Thymus (tissue), 11 donors: ENCODE measurements at regions not wholly inside any gene's neighbourhood (a gene's known extent, or its start where the extent isn't known, plus 50 kb on each side); places are given as distances from the start of the nearest gene placed in this dataset.

ENCODE experiments used
- DNase-seq, 9 donors: peaks; one replicate each; pipeline ENCODE4 v3.0.0-alpha.2; 2013; ENCODE audit warnings: low spot score in 9 of 9, low read depth in 6 of 9, missing footprints in 1 of 9
- H3K27ac ChIP-seq, 2 donors: one replicate each; pipeline ENCODE4 v1.5.1; 2013; ENCODE audit warnings: control low read depth in 1 of 2, low read depth in 1 of 2, low read length in 1 of 2, mild to moderate bottlenecking in 1 of 2, moderate library complexity in 1 of 2
- H3K27me3 ChIP-seq, 2 donors: one replicate each; pipeline ENCODE4 v1.5.1; 2013; ENCODE audit warnings: low read length in 1 of 2; ENCODE audit not compliant: control insufficient read depth in 2 of 2, insufficient read depth in 1 of 2
- H3K36me3 ChIP-seq, 2 donors: one replicate each; pipeline ENCODE4 v1.5.1; 2013; ENCODE audit warnings: low read length in 1 of 2, mild to moderate bottlenecking in 1 of 2, moderate library complexity in 1 of 2; ENCODE audit not compliant: control insufficient read depth in 2 of 2, insufficient read depth in 2 of 2
- H3K4me1 ChIP-seq, 2 donors: one replicate each; pipeline ENCODE4 v1.5.1; 2013; ENCODE audit warnings: low read length in 2 of 2; ENCODE audit not compliant: control insufficient read depth in 2 of 2, insufficient read depth in 2 of 2
- H3K4me3 ChIP-seq, 2 donors: one replicate each; pipeline ENCODE4 v1.5.1; 2013; ENCODE audit warnings: low read length in 2 of 2, control low read depth in 1 of 2, mild to moderate bottlenecking in 1 of 2
- H3K9me3 ChIP-seq, 2 donors: one replicate each; pipeline ENCODE4 v1.5.1; 2013; ENCODE audit warnings: low read length in 1 of 2, mild to moderate bottlenecking in 1 of 2; ENCODE audit not compliant: control insufficient read depth in 2 of 2, insufficient read depth in 1 of 2
- WGBS: extraction: QIAGEN DNeasy Blood & Tissue Kit; methylation state at CpG from one replicate; pipeline ENCODE4 v1.1.7; 2013; 5-methylcytosine and 5-hydroxymethylcytosine counted together
- donor health status: healthy.

DNA sequence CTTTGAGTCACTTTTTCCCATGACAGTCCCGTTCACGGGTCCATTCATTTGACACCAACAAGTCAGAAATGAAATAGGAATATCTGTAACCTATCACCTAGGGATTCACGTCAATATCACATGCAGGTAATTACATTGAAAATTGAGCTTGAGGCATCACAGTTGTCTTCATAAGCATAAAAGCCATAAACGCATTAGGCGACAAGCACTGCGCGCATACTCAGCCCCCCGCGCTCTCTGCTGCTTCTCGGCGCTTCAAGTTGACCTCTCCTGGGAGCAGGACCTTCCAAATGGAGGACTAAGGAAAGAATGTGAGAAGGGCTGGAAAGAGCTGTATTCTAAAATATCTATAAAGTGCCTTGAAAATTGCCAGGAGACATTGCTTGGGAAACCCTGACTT is 130.5 kb upstream of the TNS3 start:
- Histone ChIP-seq H3K9me3 (no peaks in the 10 kb centered on the region), H3K4me3 (no peak overlapping the region), H3K36me3 (no peaks in the 10 kb centered on the region), H3K27ac (no peak overlapping the region), H3K27me3 (no peaks in the 10 kb centered on the region), H3K4me1 (peaks cover 0 to 3% of the 10 kb centered on the region in 2 donors)
- 97% methylated on average over 11 of the region's 11 CpGs for WGBS
- no peak for DNase-seq

DNA sequence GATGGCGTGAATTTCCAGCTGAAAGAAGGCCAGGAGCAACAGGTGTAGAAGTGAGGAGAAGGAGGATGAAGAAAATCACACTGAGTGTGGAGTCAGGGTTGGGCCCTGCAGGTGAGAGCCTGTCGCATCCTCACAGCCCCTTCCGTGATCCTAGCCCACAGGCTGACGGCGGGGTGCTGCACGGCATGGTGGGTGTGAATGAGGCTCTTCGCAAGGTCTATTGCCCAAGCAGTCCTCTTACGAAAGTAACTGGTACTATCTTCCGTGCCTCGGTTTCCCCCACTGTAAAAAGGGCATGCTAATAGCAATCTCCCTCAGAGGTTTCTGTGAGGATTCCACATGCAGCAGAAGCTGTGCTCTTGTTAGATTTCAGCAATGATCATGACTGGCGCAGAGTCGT is 129.9 kb upstream of the TNS3 start:
- Histone ChIP-seq H3K27me3 (no peaks in the 10 kb centered on the region), H3K27ac (no peak overlapping the region), H3K4me1 (peaks cover 0 to 3% of the 10 kb centered on the region in 2 donors), H3K4me3 (no peak overlapping the region), H3K36me3 (no peaks in the 10 kb centered on the region), H3K9me3 (no peaks in the 10 kb centered on the region)
- WGBS: 96% methylated on average over 12 of the region's 12 CpGs
- DNase-seq: no peak

DNA sequence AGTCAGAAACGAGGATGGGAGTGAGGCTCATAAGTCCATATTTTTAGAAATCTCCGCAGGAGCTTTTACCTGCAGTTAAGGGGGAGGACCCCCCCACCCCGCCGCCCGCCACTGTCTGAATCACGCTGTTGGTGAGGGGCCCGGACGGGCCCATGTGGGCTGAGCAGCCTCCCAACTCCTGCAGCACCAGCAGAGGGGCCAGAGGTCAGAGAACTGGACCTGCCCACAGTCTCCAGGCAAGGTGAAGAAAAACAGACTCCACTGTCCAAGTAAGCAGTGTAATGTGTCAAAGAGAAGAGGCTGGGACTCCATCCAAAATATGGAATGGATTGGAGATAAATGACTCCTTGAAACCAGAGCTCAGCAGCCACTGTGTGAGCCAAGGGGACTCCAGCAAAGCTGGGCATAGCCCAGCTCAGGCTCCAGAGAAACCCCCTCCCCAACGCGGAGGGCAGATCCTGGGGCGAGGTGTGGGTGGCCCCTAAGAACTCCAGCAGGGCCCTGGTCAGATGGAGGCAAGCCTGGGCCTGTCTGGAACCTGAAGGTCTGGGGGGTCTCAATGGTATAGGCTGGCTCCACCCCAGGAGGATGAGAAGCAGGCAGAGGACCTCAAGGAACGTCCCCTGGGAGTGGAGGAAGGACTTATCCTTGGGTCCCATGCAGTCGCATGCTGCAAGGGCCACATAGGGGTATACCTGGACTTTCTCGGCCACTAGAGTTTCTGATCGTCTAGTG is 128.5 kb upstream of the TNS3 start:
- no peak for DNase-seq
- no peaks in the 10 kb centered on the region for H3K9me3 ChIP-seq
- peaks cover 0 to under 1% of the 10 kb centered on the region in 2 donors for H3K4me1 ChIP-seq
- no peaks in the 10 kb centered on the region for H3K36me3 ChIP-seq
- no peak overlapping the region for H3K27ac ChIP-seq
- 85% methylated on average over 15 of the region's 15 CpGs for WGBS
- H3K27me3 ChIP-seq: no peaks in the 10 kb centered on the region
- no peak overlapping the region for H3K4me3 ChIP-seq

DNA sequence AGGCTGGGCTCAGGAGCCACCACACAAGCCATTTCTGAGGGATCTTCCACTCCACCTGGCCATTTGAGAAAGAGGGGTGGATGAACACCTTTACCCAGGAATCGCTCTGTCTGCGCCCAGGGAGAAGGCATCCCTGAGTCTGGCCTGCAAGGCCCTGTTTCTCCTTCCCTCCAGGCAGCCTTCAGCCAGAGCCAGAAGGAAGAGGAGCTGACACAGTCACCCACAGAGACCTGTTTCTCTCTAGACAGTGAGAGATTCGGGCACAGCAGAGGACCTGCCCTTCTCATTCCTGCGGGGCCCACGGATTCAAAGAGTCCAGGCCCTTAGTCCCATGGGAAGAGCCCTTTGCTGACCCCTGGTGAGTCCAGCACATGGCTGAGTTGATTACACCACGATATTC is 127.5 kb upstream of the TNS3 start:
- H3K27me3 ChIP-seq: no peaks in the 10 kb centered on the region
- 95% methylated on average over 6 of the region's 6 CpGs for WGBS

DNA sequence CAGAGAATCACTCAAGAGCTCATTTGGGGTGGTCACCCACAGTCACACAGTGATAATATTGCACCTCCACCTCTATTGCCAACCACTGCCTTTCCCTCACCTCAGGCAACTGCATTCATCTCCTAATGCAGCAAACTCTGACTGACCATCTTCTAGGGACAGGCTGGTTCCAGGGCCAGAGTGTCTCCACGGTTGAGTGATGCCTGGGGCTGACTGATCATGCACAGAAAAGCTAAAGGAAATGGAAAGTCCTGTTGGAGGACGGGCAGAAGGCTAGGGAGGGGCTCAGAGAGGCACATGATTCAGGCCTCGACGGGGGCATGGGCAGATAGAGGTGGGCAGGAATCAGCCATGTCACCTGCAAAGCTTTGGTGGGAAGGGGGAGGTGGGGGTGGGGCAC is 127.1 kb upstream of the TNS3 start:
- Histone ChIP-seq H3K4me1 (no peaks in the 10 kb centered on the region), H3K36me3 (no peaks in the 10 kb centered on the region), H3K4me3 (no peak overlapping the region), H3K27me3 (no peaks in the 10 kb centered on the region), H3K27ac (no peak overlapping the region), H3K9me3 (no peaks in the 10 kb centered on the region)
- DNase-seq: no peak
- 86% methylated on average over 4 of the region's 4 CpGs for WGBS

More for the DNA sequence above, 127.5 kb upstream of the TNS3 start:
- H3K36me3 ChIP-seq: no peaks in the 10 kb centered on the region
- no peak overlapping the region for H3K4me3 ChIP-seq
- no peaks in the 10 kb centered on the region for H3K9me3 ChIP-seq
- H3K27ac ChIP-seq: no peak overlapping the region
- no peaks in the 10 kb centered on the region for H3K4me1 ChIP-seq
- DNase-seq: no peak

DNA sequence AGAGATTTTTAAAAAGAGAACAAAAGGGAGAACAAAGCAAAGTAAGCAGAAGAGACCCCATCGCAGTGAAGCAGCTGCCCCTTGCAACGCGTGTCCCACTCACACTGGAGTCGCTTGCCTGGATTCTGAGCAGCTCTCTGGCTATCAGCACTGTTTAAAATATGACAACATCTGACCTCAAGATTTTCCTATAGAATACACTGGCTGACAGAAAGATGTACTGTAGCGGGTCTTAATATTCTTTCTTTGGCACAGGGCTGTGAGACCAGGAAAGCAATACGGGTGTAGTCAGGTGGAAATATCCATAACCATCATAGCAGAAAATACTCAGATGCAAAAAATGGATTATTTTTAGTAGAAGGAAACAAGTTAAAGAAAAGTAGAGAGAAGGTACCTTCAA is 125.7 kb upstream of the TNS3 start:
- H3K9me3 ChIP-seq: no peaks in the 10 kb centered on the region
- no peaks in the 10 kb centered on the region for H3K36me3 ChIP-seq
- H3K4me1 ChIP-seq: no peaks in the 10 kb centered on the region
- H3K4me3 ChIP-seq: no peak overlapping the region
- WGBS: 92% methylated on average over 6 of the region's 6 CpGs
- DNase-seq: no peak
- H3K27ac ChIP-seq: no peak overlapping the region
- no peaks in the 10 kb centered on the region for H3K27me3 ChIP-seq

GRCh38 chr7:47704936-47705335 is 123.0 kb upstream of the TNS3 start:
- Histone ChIP-seq H3K36me3 (no peaks in the 10 kb centered on the region), H3K4me1 (no peaks in the 10 kb centered on the region), H3K9me3 (no peaks in the 10 kb centered on the region), H3K4me3 (no peak overlapping the region), H3K27ac (no peak overlapping the region), H3K27me3 (no peaks in the 10 kb centered on the region)
- no peak for DNase-seq
- WGBS: 94% methylated on average over 2 of the region's 2 CpGs

DNA sequence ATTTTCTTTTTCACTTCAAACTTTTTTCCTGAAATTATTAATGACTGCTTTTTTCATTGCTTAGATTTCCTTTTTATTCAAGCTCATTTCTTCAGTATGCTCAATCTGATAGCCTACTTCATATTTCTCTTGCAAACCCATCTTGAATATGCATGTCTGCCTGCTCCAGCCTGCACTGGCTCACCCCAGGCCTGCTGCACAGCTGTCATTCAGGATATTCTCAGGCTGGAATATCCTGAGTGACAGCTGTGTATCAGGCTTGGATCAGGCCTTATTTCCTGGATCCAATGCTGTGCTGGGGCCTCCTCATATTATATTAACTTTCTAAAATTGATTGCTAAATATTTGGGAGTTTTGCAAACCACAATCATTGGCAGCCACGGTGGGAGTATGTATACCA is 120.2 kb upstream of the TNS3 start:
- H3K4me3 ChIP-seq: no peak overlapping the region
- H3K27me3 ChIP-seq: no peaks in the 10 kb centered on the region
- no peaks in the 10 kb centered on the region for H3K9me3 ChIP-seq
- no peaks in the 10 kb centered on the region for H3K36me3 ChIP-seq
- H3K27ac ChIP-seq: no peak overlapping the region
- WGBS: 97% methylated on average over 1 of the region's 1 CpG
- H3K4me1 ChIP-seq: no peaks in the 10 kb centered on the region
- DNase-seq: no peak

DNA sequence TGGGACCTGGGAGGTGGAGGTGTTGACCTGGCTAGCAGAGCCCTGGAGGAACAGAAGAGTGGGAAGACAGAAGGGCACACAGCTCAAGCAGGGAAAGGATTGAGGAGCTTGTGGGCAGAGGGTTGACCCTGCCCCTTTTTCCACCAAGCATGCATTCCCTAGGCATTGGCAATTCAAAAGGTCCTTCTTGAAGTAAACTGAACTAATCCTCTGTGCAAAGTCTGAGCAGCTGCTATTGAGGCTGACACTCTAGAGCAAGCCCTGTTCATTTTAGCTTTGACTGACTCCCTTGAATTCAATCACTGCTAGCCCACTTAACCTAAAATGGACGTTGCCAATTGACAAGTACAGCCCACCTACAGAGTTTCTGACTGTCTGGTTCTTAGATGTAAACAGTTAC is 116.5 kb upstream of the TNS3 start:
- Histone ChIP-seq H3K9me3 (no peaks in the 10 kb centered on the region), H3K27ac (no peak overlapping the region), H3K36me3 (no peaks in the 10 kb centered on the region), H3K4me3 (no peak overlapping the region), H3K4me1 (no peaks in the 10 kb centered on the region), H3K27me3 (no peaks in the 10 kb centered on the region)
- DNase-seq: no peak
- WGBS: 88% methylated on average over 1 of the region's 1 CpG
